ENCODE measurements at regions not wholly inside any gene's neighbourhood (a gene's known extent, or its start where the extent isn't known, plus 50 kb on each side); places are given as distances from the start of the nearest gene placed in this dataset.

GRCh38 chr10:80739963-80740715 lies 202.4 kb downstream of the SH2D4B start:
- DNase-seq (ENCODE audit: insufficient read length, low spot score) = no peak
- no peak for FAIRE-seq
- TF ChIP-seq SPI1 (IDR thresholded peaks at IDR 0.05; ENCODE audit: low read depth, low read length) = no peak
- TF ChIP-seq POU2F2 (IDR thresholded peaks at IDR 0.05; ENCODE audit: low read depth, low read length) = no peak
- TF ChIP-seq POLR2A (IDR thresholded peaks at IDR 0.05; ENCODE audit: low read depth, low read length) = no peak
- TF ChIP-seq TAF1 (IDR thresholded peaks at IDR 0.05; ENCODE audit: low read depth, low read length) = no peak
- TF ChIP-seq POLR2AphosphoS5 (IDR thresholded peaks at IDR 0.05; ENCODE audit: low read depth, low read length) = no peak
- TF ChIP-seq PAX5 (IDR thresholded peaks at IDR 0.05; ENCODE audit: insufficient read depth, low read length, severe bottlenecking) = no peak

DNA sequence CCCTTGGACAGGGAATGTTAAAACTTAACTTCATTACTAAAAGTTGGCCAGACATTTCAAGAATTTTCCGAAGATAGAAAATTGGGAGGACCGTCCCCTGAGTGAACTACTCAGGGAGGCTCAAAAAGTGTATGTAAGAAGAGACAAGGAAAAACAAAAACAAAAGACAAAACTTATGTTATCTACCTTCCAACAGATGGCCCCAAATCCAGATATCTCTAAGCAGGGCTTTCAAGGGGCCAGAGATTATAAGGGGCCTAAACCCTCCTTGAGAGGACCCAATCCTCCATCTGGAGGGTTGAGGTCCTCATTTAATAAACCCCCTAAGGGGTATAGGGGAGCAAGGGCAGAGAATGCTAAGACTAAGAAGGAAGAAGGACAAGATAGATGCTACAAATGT lies 203.6 kb downstream of the SH2D4B start:
- FAIRE-seq (no peak), DNase-seq (ENCODE audit: insufficient read length, low spot score) (no peak)
- TF ChIP-seq POLR2AphosphoS5 (IDR thresholded peaks at IDR 0.05; ENCODE audit: low read depth, low read length) (no peak), POLR2A (IDR thresholded peaks at IDR 0.05; ENCODE audit: low read depth, low read length) (no peak), PAX5 (IDR thresholded peaks at IDR 0.05; ENCODE audit: insufficient read depth, low read length, severe bottlenecking) (no peak), SPI1 (IDR thresholded peaks at IDR 0.05; ENCODE audit: low read depth, low read length) (no peak), POU2F2 (IDR thresholded peaks at IDR 0.05; ENCODE audit: low read depth, low read length) (no peak), TAF1 (IDR thresholded peaks at IDR 0.05; ENCODE audit: low read depth, low read length) (no peak)

DNA sequence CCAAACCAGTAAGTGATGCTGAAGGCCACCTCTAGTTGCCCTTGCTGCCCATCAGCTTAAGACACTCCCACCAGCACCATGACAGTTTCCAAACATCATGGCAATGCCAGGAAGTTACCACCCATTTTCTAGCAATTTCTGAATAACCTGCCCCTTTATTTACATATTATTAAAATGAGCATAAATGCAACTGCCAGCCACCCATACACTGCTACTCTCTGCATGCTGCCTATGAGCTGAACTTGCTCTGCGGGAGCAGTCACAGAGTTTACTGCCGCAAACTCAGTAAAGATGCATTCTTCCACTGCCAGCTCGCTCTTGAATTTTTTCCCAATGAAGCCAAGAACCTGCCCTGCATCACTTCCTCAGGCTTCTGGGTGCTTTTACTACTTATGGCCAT lies 212.6 kb downstream of the SH2D4B start:
- no peak for TF ChIP-seq POLR2A (IDR thresholded peaks at IDR 0.05; ENCODE audit: low read depth, low read length)
- no peak for TF ChIP-seq SPI1 (IDR thresholded peaks at IDR 0.05; ENCODE audit: low read depth, low read length)
- no peak for TF ChIP-seq POLR2AphosphoS5 (IDR thresholded peaks at IDR 0.05; ENCODE audit: low read depth, low read length)
- TF ChIP-seq POU2F2 (IDR thresholded peaks at IDR 0.05; ENCODE audit: low read depth, low read length) = no peak
- no peak for TF ChIP-seq PAX5 (IDR thresholded peaks at IDR 0.05; ENCODE audit: insufficient read depth, low read length, severe bottlenecking)
- TF ChIP-seq TAF1 (IDR thresholded peaks at IDR 0.05; ENCODE audit: low read depth, low read length) = no peak
- FAIRE-seq = no peak
- DNase-seq (ENCODE audit: insufficient read length, low spot score) = no peak

DNA sequence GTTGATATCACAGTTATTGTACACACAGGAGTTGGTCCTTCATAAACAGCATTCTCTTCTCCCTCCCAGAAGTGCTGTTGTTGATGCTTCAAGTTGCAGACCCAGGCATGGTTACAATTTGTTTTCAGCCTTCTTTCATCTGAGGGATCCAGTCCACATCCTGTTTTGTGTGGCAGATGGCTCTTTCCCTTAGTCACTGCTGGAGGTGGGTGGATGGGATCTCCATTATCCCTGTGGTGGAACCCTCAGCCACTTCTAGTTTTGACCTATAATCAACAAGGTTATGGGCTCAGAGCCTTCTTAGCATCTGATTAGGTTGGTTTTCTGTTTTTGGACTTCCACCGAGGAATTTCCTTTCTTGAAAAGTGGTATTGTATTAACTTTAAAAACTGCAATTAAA lies 214.2 kb downstream of the SH2D4B start:
- FAIRE-seq = no peak
- DNase-seq (ENCODE audit: insufficient read length, low spot score) = no peak

GRCh38 chr10:80753612-80754011 lies 215.9 kb downstream of the SH2D4B start:
- DNase-seq (ENCODE audit: insufficient read length, low spot score) (no peak), FAIRE-seq (no peak)
- no peak for TF ChIP-seq POLR2A (IDR thresholded peaks at IDR 0.05; ENCODE audit: low read depth, low read length)

More for the DNA sequence above, 214.2 kb downstream of the SH2D4B start:
- no peak for TF ChIP-seq SPI1 (IDR thresholded peaks at IDR 0.05; ENCODE audit: low read depth, low read length)
- no peak for TF ChIP-seq TAF1 (IDR thresholded peaks at IDR 0.05; ENCODE audit: low read depth, low read length)
- no peak for TF ChIP-seq PAX5 (IDR thresholded peaks at IDR 0.05; ENCODE audit: insufficient read depth, low read length, severe bottlenecking)
- TF ChIP-seq POLR2A (IDR thresholded peaks at IDR 0.05; ENCODE audit: low read depth, low read length) = no peak
- no peak for TF ChIP-seq POLR2AphosphoS5 (IDR thresholded peaks at IDR 0.05; ENCODE audit: low read depth, low read length)
- no peak for TF ChIP-seq POU2F2 (IDR thresholded peaks at IDR 0.05; ENCODE audit: low read depth, low read length)

DNA sequence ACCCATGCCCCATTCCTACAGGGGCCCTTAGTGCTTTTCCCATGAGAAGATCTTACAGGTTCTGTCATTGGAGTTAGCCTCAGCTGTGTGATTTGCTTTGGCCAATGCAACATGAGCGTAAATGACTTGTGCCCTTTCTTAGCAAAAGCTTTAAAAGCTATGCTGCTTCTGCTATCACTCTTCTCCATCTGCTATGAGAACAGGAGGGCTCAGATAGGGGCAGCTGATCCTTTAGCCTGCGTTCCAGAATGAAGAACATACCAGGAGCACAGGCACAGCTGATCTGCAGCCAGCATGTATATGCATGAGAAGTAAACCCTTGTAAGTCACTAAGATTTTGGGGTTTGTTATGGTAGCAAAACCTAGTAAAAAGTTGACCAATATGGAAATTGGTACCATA lies 218.2 kb downstream of the SH2D4B start:
- no peak for FAIRE-seq

DNA sequence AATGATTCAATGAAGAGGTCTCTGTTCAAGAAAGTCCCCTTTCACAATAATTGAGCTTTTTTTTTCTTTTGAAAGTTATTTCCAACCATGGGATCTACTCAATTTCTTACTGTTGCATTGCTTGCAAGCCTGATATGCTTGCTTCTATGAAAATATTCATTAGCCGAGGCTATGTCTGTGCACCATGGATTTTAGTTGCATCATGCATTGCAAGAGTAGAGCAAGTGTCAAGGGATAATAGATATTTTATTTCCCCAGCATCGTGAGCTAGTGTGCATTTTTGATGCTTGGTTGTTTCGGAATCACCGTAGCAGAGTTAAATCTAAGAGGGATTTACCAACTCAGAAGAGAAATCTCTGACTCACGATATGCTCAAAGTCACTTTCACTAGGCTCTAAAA lies 222.0 kb downstream of the SH2D4B start:
- TF ChIP-seq POLR2A (IDR thresholded peaks at IDR 0.05; ENCODE audit: low read depth, low read length) (no peak), POLR2AphosphoS5 (IDR thresholded peaks at IDR 0.05; ENCODE audit: low read depth, low read length) (no peak), SPI1 (IDR thresholded peaks at IDR 0.05; ENCODE audit: low read depth, low read length) (no peak), POU2F2 (IDR thresholded peaks at IDR 0.05; ENCODE audit: low read depth, low read length) (no peak), TAF1 (IDR thresholded peaks at IDR 0.05; ENCODE audit: low read depth, low read length) (no peak), PAX5 (IDR thresholded peaks at IDR 0.05; ENCODE audit: insufficient read depth, low read length, severe bottlenecking) (no peak)
- FAIRE-seq (no peak), DNase-seq (ENCODE audit: insufficient read length, low spot score) (no peak)

More for the DNA sequence above, 218.2 kb downstream of the SH2D4B start:
- TF ChIP-seq PAX5 (IDR thresholded peaks at IDR 0.05; ENCODE audit: insufficient read depth, low read length, severe bottlenecking) (no peak), SPI1 (IDR thresholded peaks at IDR 0.05; ENCODE audit: low read depth, low read length) (no peak), POLR2A (IDR thresholded peaks at IDR 0.05; ENCODE audit: low read depth, low read length) (no peak), POLR2AphosphoS5 (IDR thresholded peaks at IDR 0.05; ENCODE audit: low read depth, low read length) (no peak), TAF1 (IDR thresholded peaks at IDR 0.05; ENCODE audit: low read depth, low read length) (no peak), POU2F2 (IDR thresholded peaks at IDR 0.05; ENCODE audit: low read depth, low read length) (no peak)
- no peak for DNase-seq (ENCODE audit: insufficient read length, low spot score)

GRCh38 chr10:80760914-80761371 lies 223.2 kb downstream of the SH2D4B start:
- no peak for DNase-seq (ENCODE audit: insufficient read length, low spot score)
- TF ChIP-seq TAF1 (IDR thresholded peaks at IDR 0.05; ENCODE audit: low read depth, low read length) = no peak
- TF ChIP-seq POLR2A (IDR thresholded peaks at IDR 0.05; ENCODE audit: low read depth, low read length) = no peak
- TF ChIP-seq SPI1 (IDR thresholded peaks at IDR 0.05; ENCODE audit: low read depth, low read length) = no peak

GRCh38 chr10:80767963-80768362 lies 230.3 kb downstream of the SH2D4B start:
- no peak for FAIRE-seq
- no peak for TF ChIP-seq PAX5 (IDR thresholded peaks at IDR 0.05; ENCODE audit: insufficient read depth, low read length, severe bottlenecking)
- TF ChIP-seq POLR2A (IDR thresholded peaks at IDR 0.05; ENCODE audit: low read depth, low read length) = no peak
- TF ChIP-seq TAF1 (IDR thresholded peaks at IDR 0.05; ENCODE audit: low read depth, low read length) = no peak
- no peak for TF ChIP-seq POU2F2 (IDR thresholded peaks at IDR 0.05; ENCODE audit: low read depth, low read length)
- TF ChIP-seq POLR2AphosphoS5 (IDR thresholded peaks at IDR 0.05; ENCODE audit: low read depth, low read length) = no peak
- TF ChIP-seq SPI1 (IDR thresholded peaks at IDR 0.05; ENCODE audit: low read depth, low read length) = no peak
- no peak for DNase-seq (ENCODE audit: insufficient read length, low spot score)

More at GRCh38 chr10:80760914-80761371, 223.2 kb downstream of the SH2D4B start:
- no peak for FAIRE-seq

DNA sequence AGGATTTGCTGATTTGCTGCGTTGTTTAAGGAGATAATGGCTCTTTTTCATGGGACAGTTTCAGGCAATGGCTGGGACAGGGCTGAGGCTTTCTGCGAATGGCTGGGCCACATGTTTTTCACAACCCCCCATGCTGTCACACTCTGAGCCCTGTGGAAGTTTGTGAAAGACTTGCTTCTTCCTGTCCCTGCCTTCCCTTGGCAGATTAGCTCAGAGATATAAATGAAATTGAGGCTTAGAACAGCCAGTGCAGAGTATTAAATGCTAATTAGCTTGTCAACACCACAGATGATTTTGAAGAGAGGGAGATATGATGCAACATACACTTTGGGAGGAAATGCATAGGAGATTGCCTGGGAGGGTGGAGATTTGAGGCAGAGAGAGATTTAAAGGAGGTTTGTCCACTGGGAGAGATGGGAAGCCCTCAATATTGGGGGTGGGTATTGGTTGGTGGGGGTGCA lies 232.0 kb downstream of the SH2D4B start:
- DNase-seq (ENCODE audit: insufficient read length, low spot score) (no peak), FAIRE-seq (no peak)
- TF ChIP-seq POLR2A (IDR thresholded peaks at IDR 0.05; ENCODE audit: low read depth, low read length) (no peak), PAX5 (IDR thresholded peaks at IDR 0.05; ENCODE audit: insufficient read depth, low read length, severe bottlenecking) (no peak), SPI1 (IDR thresholded peaks at IDR 0.05; ENCODE audit: low read depth, low read length) (no peak), POLR2AphosphoS5 (IDR thresholded peaks at IDR 0.05; ENCODE audit: low read depth, low read length) (no peak), POU2F2 (IDR thresholded peaks at IDR 0.05; ENCODE audit: low read depth, low read length) (no peak), TAF1 (IDR thresholded peaks at IDR 0.05; ENCODE audit: low read depth, low read length) (no peak)

Measured in GM12891 (cell line).